ENCODE measurements at regions not wholly inside any gene's neighbourhood (a gene's known extent, or its start where the extent isn't known, plus 50 kb on each side); places are given as distances from the start of the nearest gene placed in this dataset.

DNA sequence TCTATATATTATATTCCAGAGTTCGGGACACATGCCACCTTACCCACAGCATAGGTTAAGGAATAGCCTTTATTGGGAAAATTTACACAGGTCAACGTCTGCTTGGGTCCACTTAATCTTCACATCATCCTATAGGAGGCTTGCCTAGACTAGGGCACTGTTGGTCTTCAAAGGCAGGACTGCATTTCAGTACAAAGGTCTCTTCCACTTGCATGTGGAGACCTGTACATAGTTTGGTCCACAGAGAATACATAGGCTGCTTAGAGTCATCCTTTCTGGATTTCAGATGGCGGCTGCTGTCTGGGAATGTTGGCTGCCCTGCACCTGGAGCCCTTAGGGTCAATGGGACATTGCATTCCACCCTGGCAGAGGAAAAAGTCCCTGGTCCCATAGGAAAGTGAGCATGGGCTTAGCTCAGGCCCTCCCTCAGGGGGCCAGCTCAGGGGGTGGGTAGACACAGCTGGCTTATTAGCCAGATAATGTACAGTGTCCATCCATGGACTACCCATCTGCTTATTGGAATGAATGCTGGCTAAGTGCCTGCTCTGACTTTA, 75.3 kb upstream of the TGFBR2 start:
- DNase-seq = peak; percentile 23 to 65
- Mint-ChIP-seq H3K4me1 (ENCODE audit: low read depth, unreplicated experiment) (peaks cover 21% of the 10 kb centered on the region), H3K27me3 (ENCODE audit: insufficient read depth, unreplicated experiment) (no peaks in the 10 kb centered on the region), H3K36me3 (ENCODE audit: insufficient read depth, unreplicated experiment) (peaks cover 2% of the 10 kb centered on the region), H3K4me3 (ENCODE audit: unreplicated experiment) (no peak overlapping the region), H3K9me3 (ENCODE audit: unreplicated experiment) (peaks cover 17% of the 10 kb centered on the region), H3K27ac (ENCODE audit: unreplicated experiment) (no peak overlapping the region)
- intact Hi-C loops (cut with micrococcal nuclease; ENCODE audit: unreplicated experiment) = no loop called here
- Histone ChIP-seq H3K4me3 (ENCODE audit: low read depth, low read length) (no peak overlapping the region), H3K27me3 (replicated peaks; ENCODE audit: control insufficient read depth, insufficient read depth, low read length) (no peaks in the 10 kb centered on the region), H3K4me1 (peaks cover 16% of the 10 kb centered on the region), H3K9me3 (no peaks in the 10 kb centered on the region), H3K36me3 (ENCODE audit: control insufficient read depth, insufficient read depth, low read length) (no peaks in the 10 kb centered on the region)
- TF ChIP-seq CTCF (IDR thresholded peaks at IDR 0.05; ENCODE audit: insufficient read depth in 1 of 2, low read depth in 1 of 2, low read length in 1 of 2, severe bottlenecking in 1 of 2, unreplicated experiment in 1 of 2) = no peak
- POLR2A ChIA-PET = no interaction called here
- CTCF ChIA-PET = no interaction called here
- BruUV-seq (replicated peaks) = no TSS peak

DNA sequence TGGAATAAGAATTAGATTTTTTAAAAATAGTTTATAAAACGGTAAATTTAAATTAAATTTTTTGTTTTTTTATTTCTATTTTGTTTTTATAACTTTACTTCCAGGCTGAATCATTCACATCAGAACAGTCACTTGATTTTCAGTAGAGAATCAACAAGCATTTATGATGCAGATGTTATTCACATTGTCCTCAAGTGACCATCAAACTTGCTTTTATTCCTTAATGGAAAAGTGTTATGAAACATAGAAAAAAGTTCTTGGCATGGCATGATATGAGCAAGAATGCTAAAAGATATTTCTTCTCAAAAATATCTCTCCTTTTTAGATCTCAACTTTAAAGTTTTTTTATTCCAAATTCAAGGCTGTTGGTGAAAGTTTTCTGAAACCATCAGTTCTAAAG, 70.9 kb upstream of the TGFBR2 start:
- peaks cover 19% of the 10 kb centered on the region for H3K4me1 ChIP-seq
- Mint-ChIP-seq H3K36me3 (ENCODE audit: insufficient read depth, unreplicated experiment) (no peaks in the 10 kb centered on the region), H3K4me1 (ENCODE audit: low read depth, unreplicated experiment) (no peaks in the 10 kb centered on the region), H3K27me3 (ENCODE audit: insufficient read depth, unreplicated experiment) (no peaks in the 10 kb centered on the region), H3K4me3 (ENCODE audit: unreplicated experiment) (no peak overlapping the region), H3K27ac (ENCODE audit: unreplicated experiment) (no peak overlapping the region), H3K9me3 (ENCODE audit: unreplicated experiment) (peaks cover 10% of the 10 kb centered on the region)
- no peak for TF ChIP-seq CTCF (IDR thresholded peaks at IDR 0.05; ENCODE audit: insufficient read depth in 1 of 2, low read depth in 1 of 2, low read length in 1 of 2, severe bottlenecking in 1 of 2, unreplicated experiment in 1 of 2)
- ChIA-PET CTCF (no interaction called here), POLR2A (no interaction called here)
- intact Hi-C loops (cut with micrococcal nuclease; ENCODE audit: unreplicated experiment) = no loop called here
- no peaks in the 10 kb centered on the region for H3K36me3 ChIP-seq (ENCODE audit: control insufficient read depth, insufficient read depth, low read length)
- H3K9me3 ChIP-seq = peaks cover 3% of the 10 kb centered on the region; the same call in 1 of the 2 replicates
- no peak for DNase-seq
- H3K4me3 ChIP-seq (ENCODE audit: low read depth, low read length) = no peak overlapping the region
- H3K27me3 ChIP-seq (replicated peaks; ENCODE audit: control insufficient read depth, insufficient read depth, low read length) = no peaks in the 10 kb centered on the region
- BruUV-seq (replicated peaks) = no TSS peak

DNA sequence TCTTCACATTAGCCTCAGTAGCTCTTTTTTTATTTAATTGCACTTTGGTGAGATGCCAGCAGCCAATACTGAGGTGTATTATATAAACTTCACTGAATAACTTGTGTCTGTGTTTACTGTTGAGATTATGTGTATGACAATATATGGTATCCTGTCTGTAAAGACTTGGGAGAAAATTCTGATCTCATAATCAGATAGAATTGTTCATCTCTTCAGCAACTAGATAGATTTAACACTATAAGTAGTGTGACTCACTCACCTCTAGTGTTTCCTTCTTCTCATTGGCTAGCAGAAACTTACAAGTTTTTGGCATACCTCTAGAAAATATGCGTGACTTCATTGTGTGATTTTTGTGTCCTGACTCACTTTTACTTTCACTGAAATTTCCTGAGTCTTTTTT, 67.6 kb upstream of the TGFBR2 start:
- Histone ChIP-seq H3K27me3 (replicated peaks; ENCODE audit: control insufficient read depth, insufficient read depth, low read length) (no peaks in the 10 kb centered on the region), H3K4me3 (ENCODE audit: low read depth, low read length) (no peak overlapping the region), H3K9me3 (peaks cover 3% of the 10 kb centered on the region; the same call in 1 of the 2 replicates), H3K4me1 (peaks cover 15% of the 10 kb centered on the region), H3K36me3 (ENCODE audit: control insufficient read depth, insufficient read depth, low read length) (no peaks in the 10 kb centered on the region)
- BruUV-seq (replicated peaks) = no TSS peak
- DNase-seq = no peak
- peaks cover 7% of the 10 kb centered on the region for H3K4me1 Mint-ChIP-seq (ENCODE audit: low read depth, unreplicated experiment)
- peaks cover 25% of the 10 kb centered on the region for H3K9me3 Mint-ChIP-seq (ENCODE audit: unreplicated experiment)
- no peak overlapping the region for H3K27ac Mint-ChIP-seq (ENCODE audit: unreplicated experiment)
- POLR2A ChIA-PET = no interaction called here
- no peaks in the 10 kb centered on the region for H3K27me3 Mint-ChIP-seq (ENCODE audit: insufficient read depth, unreplicated experiment)
- no peak for TF ChIP-seq CTCF (IDR thresholded peaks at IDR 0.05; ENCODE audit: insufficient read depth in 1 of 2, low read depth in 1 of 2, low read length in 1 of 2, severe bottlenecking in 1 of 2, unreplicated experiment in 1 of 2)
- H3K4me3 Mint-ChIP-seq (ENCODE audit: unreplicated experiment) = no peak overlapping the region
- CTCF ChIA-PET = no interaction called here
- no peaks in the 10 kb centered on the region for H3K36me3 Mint-ChIP-seq (ENCODE audit: insufficient read depth, unreplicated experiment)
- intact Hi-C loops (cut with micrococcal nuclease; ENCODE audit: unreplicated experiment) = no loop called here

All from Caco-2 (cell line).